Endothelial cell of umbilical vein (primary cell): ENCODE measurements at regions not wholly inside any gene's neighbourhood (a gene's known extent, or its start where the extent isn't known, plus 50 kb on each side); places are given as distances from the start of the nearest gene placed in this dataset.

Experiments
- BruUV-seq: library from RNA; stranded (reverse); fragments of 400-500 nt; replicated peaks from 2 replicates; lab custom pipeline; 2021; lab: Mats Ljungman, UMichigan
- CTCF ChIA-PET: fragments of 300-600, 350-600 bp; sonication (Branson Sonifier 250); formaldehyde crosslinking; loops from one replicate; lab custom pipeline; 2021; ENCODE audit warnings: antibody characterized with exemption, inconsistent platforms; lab: Charles Lee
- POLR2A ChIA-PET: fragments of 300-600, 350-600 bp; sonication (Branson Sonifier 250); formaldehyde crosslinking; loops from one replicate; lab custom pipeline; 2021; ENCODE audit warnings: antibody characterized with exemption, inconsistent platforms; lab: Charles Lee
- DNase-seq: peaks from one replicate; pipeline ENCODE4 v3.0.0-alpha.2; 2011; ENCODE audit warnings: low read depth, low spot score
- FAIRE-seq: peaks from 2 replicates; lab custom pipeline; 2011; peaks lifted over from hg19 to GRCh38; lab: Jason Lieb, UNC
- H2AFZ ChIP-seq: 2 replicates; pipeline ENCODE4 v1.6.0; 2012; ENCODE audit warnings: low read depth, low read length, control low read depth, inconsistent platforms
- H3K27ac ChIP-seq: 2 replicates; pipeline ENCODE4 v1.5.1; 2011; ENCODE audit warnings: low read depth, mild to moderate bottlenecking, control low read depth, low read length, moderate library complexity; ENCODE audit not compliant: insufficient read depth
- H3K27me3 ChIP-seq, 2 experiments: 2 replicates each; pipeline versions ENCODE4 v1.6.0 to v1.6.1; 2011; ENCODE audit warnings: low read length in 2 of 2, mixed read lengths in 1 of 2; ENCODE audit not compliant: control insufficient read depth in 2 of 2, insufficient read depth in 2 of 2
- H3K36me3 ChIP-seq, 2 experiments: 2 replicates in 1 of 2; 3 replicates in 1 of 2; pipeline ENCODE4 v1.5.1; 2011; ENCODE audit warnings: low read length in 2 of 2, mild to moderate bottlenecking in 1 of 2, moderate library complexity in 1 of 2; ENCODE audit not compliant: control insufficient read depth in 2 of 2, insufficient read depth in 2 of 2; ENCODE audit errors: extremely low read depth in 1 of 2
- H3K4me1 ChIP-seq: 3 replicates; pipeline ENCODE4 v1.5.1; 2011; ENCODE audit warnings: mild to moderate bottlenecking, low read length; ENCODE audit not compliant: control insufficient read depth, insufficient read depth; ENCODE audit errors: extremely low read depth
- H3K4me2 ChIP-seq: 2 replicates; pipeline ENCODE4 v1.6.1; 2011; ENCODE audit warnings: low read length, control low read depth, mixed read lengths; ENCODE audit not compliant: insufficient read depth
- H3K4me3 ChIP-seq, 3 experiments: fragments of 200-600 bp in 1 of 3; sonication (generic), shearing (Covaris generic) in 1 of 3; replicated peaks in 1 of 3; 2 replicates each; pipeline ENCODE4 v1.5.1; 2011 to 2016; ENCODE audit warnings: control low read depth in 3 of 3, low read length in 3 of 3, mild to moderate bottlenecking in 2 of 3, inconsistent platforms in 1 of 3, low read depth in 1 of 3, moderate library complexity in 1 of 3; ENCODE audit not compliant: insufficient read depth in 1 of 3
- H3K79me2 ChIP-seq: 2 replicates; pipeline ENCODE4 v1.6.0; 2012; ENCODE audit warnings: low read length, inconsistent platforms; ENCODE audit not compliant: control insufficient read depth, insufficient read depth
- H3K9ac ChIP-seq: replicated peaks from 2 replicates; pipeline ENCODE3; 2011; ENCODE audit warnings: low read length, control low read depth; ENCODE audit not compliant: insufficient read depth; ENCODE audit errors: extremely low read depth
- H3K9me1 ChIP-seq: replicated peaks from 3 replicates; pipeline ENCODE4 v1.6.0; 2011; ENCODE audit warnings: mild to moderate bottlenecking, low read length; ENCODE audit not compliant: control insufficient read depth, insufficient read depth; ENCODE audit errors: extremely low read depth
- H3K9me3 ChIP-seq: replicated peaks from 2 replicates; pipeline ENCODE4 v1.5.1; 2012; ENCODE audit warnings: low read length, inconsistent platforms; ENCODE audit not compliant: control insufficient read depth, insufficient read depth
- H4K20me1 ChIP-seq: replicated peaks from 2 replicates; pipeline ENCODE3; 2011; ENCODE audit warnings: mild to moderate bottlenecking, low read length; ENCODE audit not compliant: control insufficient read depth, insufficient read depth; ENCODE audit errors: extremely low read depth
- EZH2 ChIP-seq: IDR thresholded peaks from 2 replicates; pipeline ENCODE4 v1.6.1; 2012; ENCODE audit warnings: borderline replicate concordance, low read depth, mild to moderate bottlenecking, moderate library complexity, low read length, inconsistent platforms; ENCODE audit not compliant: severe bottlenecking
- FOS ChIP-seq: IDR thresholded peaks from 2 replicates; pipeline ENCODE4 v1.6.1; 2011; ENCODE audit warnings: mild to moderate bottlenecking, low read length, moderate library complexity, borderline replicate concordance; ENCODE audit not compliant: insufficient read depth
- GATA2 ChIP-seq: IDR thresholded peaks from 2 replicates; pipeline ENCODE4 v1.7.0; 2011; ENCODE audit warnings: low read depth, mild to moderate bottlenecking, moderate library complexity, mixed read lengths, low read length; ENCODE audit not compliant: insufficient read length, insufficient read depth
- JUN ChIP-seq: IDR thresholded peaks from 2 replicates; pipeline ENCODE4 v1.6.1; 2011; ENCODE audit warnings: borderline replicate concordance, low read depth; ENCODE audit not compliant: insufficient read length, insufficient read depth
- MYC ChIP-seq: IDR thresholded peaks from one replicate; pipeline ENCODE4 v1.6.1; 2011; ENCODE audit warnings: mild to moderate bottlenecking, low read depth, low read length
- POLR2A ChIP-seq: IDR thresholded peaks from 2 replicates; pipeline ENCODE4 v1.6.1; 2012; ENCODE audit warnings: low read depth, mild to moderate bottlenecking, control low read depth, low read length
- POLR2AphosphoS5 ChIP-seq: IDR thresholded peaks from 2 replicates; pipeline ENCODE4 v1.6.1; 2012; ENCODE audit warnings: low read depth, mild to moderate bottlenecking, control low read depth, low read length, moderate library complexity; ENCODE audit not compliant: insufficient read depth
- dilution Hi-C: fragments of 300-500 bp; cut with MboI; formaldehyde crosslinking; loops from one replicate; pipeline ENCODE4 v1.15.0; 2019; ENCODE audit warnings: low sequenced_read_pairs; ENCODE audit not compliant: extremely low pct_ligation_motif_present
- intact Hi-C: fragments of 100-400 bp; cut with micrococcal nuclease; formaldehyde crosslinking; loops from one replicate; pipeline ENCODE4 v1.10.0; 2022
- TF ChIP-seq, protein P1 (sequence below): IDR thresholded peaks from 2 replicates; pipeline ENCODE4 v1.6.1; 2011; ENCODE audit not compliant: insufficient read depth, insufficient read length
- TF ChIP-seq, protein P2 (sequence below), 2 donors: IDR thresholded peaks; 1 replicate in 1 of 2; 2 replicates in 1 of 2; pipeline ENCODE4 v1.5.1; 2011; ENCODE audit warnings: low read length in 2 of 2, mild to moderate bottlenecking in 2 of 2, moderate library complexity in 2 of 2, control low read depth in 1 of 2, inconsistent platforms in 1 of 2, low read depth in 1 of 2; ENCODE audit not compliant: insufficient read depth in 1 of 2; ENCODE audit errors: extremely low read depth in 1 of 2

DNA sequence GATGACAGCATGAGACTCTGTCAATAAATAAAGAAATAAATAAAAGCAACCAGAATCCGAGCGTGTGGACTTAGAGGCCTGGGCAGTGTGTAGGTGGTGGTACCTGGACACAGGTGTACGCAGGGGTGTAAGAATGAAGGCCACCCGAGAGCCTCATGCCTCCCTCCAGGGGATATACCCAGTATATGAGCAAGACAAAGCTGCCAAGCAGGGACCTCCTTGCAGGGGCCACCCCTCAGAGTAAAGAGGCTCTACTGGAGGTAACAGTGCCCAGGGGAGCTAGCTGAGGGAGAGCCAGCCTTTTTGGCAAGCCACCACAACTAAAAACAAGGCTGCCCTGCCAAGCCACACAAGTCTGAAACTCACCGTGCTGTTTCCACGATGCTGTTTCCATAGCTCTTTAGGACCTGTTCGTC lies 179.2 kb upstream of the RAB4A start:
- no peak overlapping the region for H2AFZ ChIP-seq
- TF ChIP-seq, protein P1, sequence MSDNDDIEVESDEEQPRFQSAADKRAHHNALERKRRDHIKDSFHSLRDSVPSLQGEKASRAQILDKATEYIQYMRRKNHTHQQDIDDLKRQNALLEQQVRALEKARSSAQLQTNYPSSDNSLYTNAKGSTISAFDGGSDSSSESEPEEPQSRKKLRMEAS, result no peak
- TF ChIP-seq GATA2 (no peak), FOS (no peak), JUN (no peak), POLR2AphosphoS5 (no peak), POLR2A (no peak), EZH2 (no peak), MYC (no peak)
- TF ChIP-seq, protein P2, sequence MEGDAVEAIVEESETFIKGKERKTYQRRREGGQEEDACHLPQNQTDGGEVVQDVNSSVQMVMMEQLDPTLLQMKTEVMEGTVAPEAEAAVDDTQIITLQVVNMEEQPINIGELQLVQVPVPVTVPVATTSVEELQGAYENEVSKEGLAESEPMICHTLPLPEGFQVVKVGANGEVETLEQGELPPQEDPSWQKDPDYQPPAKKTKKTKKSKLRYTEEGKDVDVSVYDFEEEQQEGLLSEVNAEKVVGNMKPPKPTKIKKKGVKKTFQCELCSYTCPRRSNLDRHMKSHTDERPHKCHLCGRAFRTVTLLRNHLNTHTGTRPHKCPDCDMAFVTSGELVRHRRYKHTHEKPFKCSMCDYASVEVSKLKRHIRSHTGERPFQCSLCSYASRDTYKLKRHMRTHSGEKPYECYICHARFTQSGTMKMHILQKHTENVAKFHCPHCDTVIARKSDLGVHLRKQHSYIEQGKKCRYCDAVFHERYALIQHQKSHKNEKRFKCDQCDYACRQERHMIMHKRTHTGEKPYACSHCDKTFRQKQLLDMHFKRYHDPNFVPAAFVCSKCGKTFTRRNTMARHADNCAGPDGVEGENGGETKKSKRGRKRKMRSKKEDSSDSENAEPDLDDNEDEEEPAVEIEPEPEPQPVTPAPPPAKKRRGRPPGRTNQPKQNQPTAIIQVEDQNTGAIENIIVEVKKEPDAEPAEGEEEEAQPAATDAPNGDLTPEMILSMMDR (IDR thresholded peaks at IDR 0.05; ENCODE audit: extremely low read depth in 1 of 2, insufficient read depth in 1 of 2, low read depth in 1 of 2, low read length in 2 of 2), result no peak
- BruUV-seq, result no TSS peak
- H3K27me3 ChIP-seq, result peaks cover 0 to under 1% of the 10 kb centered on the region in 2 experiments
- H4K20me1 ChIP-seq, result no peaks in the 10 kb centered on the region
- no peaks in the 10 kb centered on the region for H3K9me1 ChIP-seq
- CTCF ChIA-PET, result interaction anchor here (1.5 to 1.6 kb wide), 2 partner anchors 11 to 356 kb away, joined by 3 to 4 read pairs; partner anchors contain the start of gene RHOU
- H3K36me3 ChIP-seq, result no peaks in the 10 kb centered on the region
- H3K4me3 ChIP-seq, result no peak overlapping the region
- H3K9ac ChIP-seq, result no peak overlapping the region
- no peaks in the 10 kb centered on the region for H3K79me2 ChIP-seq
- no peak overlapping the region for H3K4me2 ChIP-seq
- POLR2A ChIA-PET, result no interaction called here
- intact Hi-C loops (no loop called here), dilution Hi-C loops (no loop called here)
- no peaks in the 10 kb centered on the region for H3K4me1 ChIP-seq
- H3K27ac ChIP-seq, result no peak overlapping the region
- no peak for FAIRE-seq
- DNase-seq, result no peak
- no peaks in the 10 kb centered on the region for H3K9me3 ChIP-seq
